Pancreas (tissue), 10 donors: ENCODE measurements at regions not wholly inside any gene's neighbourhood (a gene's known extent, or its start where the extent isn't known, plus 50 kb on each side); places are given as distances from the start of the nearest gene placed in this dataset.

Experiments used
- ATAC-seq, 4 donors: fragments of 200-7000 bp; cut with Tn5 transposase; one replicate each; pipeline versions ENCODE4 v1.8.0 to v1.9.1; 2020; ENCODE audit warnings: mild to moderate bottlenecking in 4 of 4, moderate library complexity in 4 of 4
- DNase-seq, 6 donors: peaks; one replicate each; pipeline ENCODE4 v3.0.0-alpha.2; 2020
- FAIRE-seq: peaks from 2 replicates; lab custom pipeline; 2012; peaks lifted over from hg19 to GRCh38; lab: Jason Lieb, UNC
- H3K27ac ChIP-seq, 4 donors: fragments of 200-600 bp; sonication (generic); 1 replicate in 3 of 4; 2 replicates in 1 of 4; pipeline versions ENCODE4 v1.5.0 to v1.8.0; 2020
- H3K27me3 ChIP-seq, 4 donors: fragments of 200-600 bp; one replicate each; pipeline ENCODE4 v1.8.0; 2021
- H3K36me3 ChIP-seq, 3 donors: fragments of 200-600 bp; sonication (generic) in 1 of 3; one replicate each; pipeline versions ENCODE4 v1.5.0 to v1.8.0; 2020 to 2021
- H3K4me1 ChIP-seq, 3 donors: fragments of 200-600 bp; one replicate each; pipeline ENCODE4 v1.8.0; 2021
- H3K4me3 ChIP-seq, 4 donors: fragments of 200-600 bp; sonication (generic) in 2 of 4; one replicate each; pipeline versions ENCODE4 v1.5.0 to v1.8.0; 2020 to 2021
- H3K9me3 ChIP-seq, 4 donors: fragments of 200-600 bp; one replicate each; pipeline ENCODE4 v1.8.0; 2021
- CTCF ChIP-seq, 4 donors: fragments of 200-600 bp; sonication (generic) in 3 of 4; IDR thresholded peaks; one replicate each; pipeline versions ENCODE4 v1.5.0 to v1.8.0; 2021; ENCODE audit warnings: antibody characterized with exemption in 4 of 4
- whole genome bisulfite sequencing, 2 donors: extraction: QIAGEN DNeasy Blood & Tissue Kit; methylation state at CpG; one replicate each; pipeline ENCODE4 v1.1.7; 2013; 5-methylcytosine and 5-hydroxymethylcytosine counted together
- intact Hi-C, 3 donors: fragments of 100-400 bp; cut with DNase I; formaldehyde crosslinking; loops; one replicate each; pipeline versions ENCODE4 v1.11.1 to v1.14.2; 2022
- donor health status: healthy with polysubstance abuse.
- donor health status: DM: no; HTN: no; CAD: no; lungs with moderate emphysema.
- donor health status: DM: no; HTN: no; CAD: no.
- donor health status: control.
- donor health status: control.
- donor health status: Bipolar disorder and iron deficiency.
- donor health status: DM: yes; HTN: yes; CAD: no.
- donor health status: DM: no; HTN: no; CAD: no.
- donor health status: DM: no; HTN: no; CAD: no.
- donor health status: DM: yes; HTN: yes; CAD: no.

GRCh38 chr6:169907419-169908115 lies 156.1 kb downstream of the ERMARD start:
- no peak for DNase-seq
- no peak for FAIRE-seq
- Histone ChIP-seq H3K27me3 (no peaks in the 10 kb centered on the region), H3K4me3 (no peak overlapping the region), H3K9me3 (no peaks in the 10 kb centered on the region), H3K36me3 (no peaks in the 10 kb centered on the region), H3K27ac (no peak overlapping the region), H3K4me1 (peaks cover 6 to 15% (median 13%) of the 10 kb centered on the region in 3 donors)
- ATAC-seq: no peak
- intact Hi-C loops: no loop called here
- no peak for TF ChIP-seq CTCF (IDR thresholded peaks at IDR 0.05)
- 82 to 85% methylated on average over 9 of the region's 9 CpGs for WGBS, 2 donors

- no peak for FAIRE-seq
- H3K36me3 ChIP-seq: no peaks in the 10 kb centered on the region
- peak in 1 of 6 donors; percentile 41 for DNase-seq
- no peak overlapping the region for H3K27ac ChIP-seq
- no peak overlapping the region for H3K4me3 ChIP-seq
- no peaks in the 10 kb centered on the region for H3K27me3 ChIP-seq
- H3K9me3 ChIP-seq: no peaks in the 10 kb centered on the region
- ATAC-seq: no peak
- no peak for TF ChIP-seq CTCF (IDR thresholded peaks at IDR 0.05)
- intact Hi-C loops: no loop called here
- 89 to 90% methylated on average over 13 of the region's 13 CpGs for WGBS, 2 donors
- peaks cover 6 to 15% (median 13%) of the 10 kb centered on the region in 3 donors for H3K4me1 ChIP-seq
Observed at GRCh38 chr6:169906688-169907418, 155.4 kb downstream of the ERMARD start.

DNA sequence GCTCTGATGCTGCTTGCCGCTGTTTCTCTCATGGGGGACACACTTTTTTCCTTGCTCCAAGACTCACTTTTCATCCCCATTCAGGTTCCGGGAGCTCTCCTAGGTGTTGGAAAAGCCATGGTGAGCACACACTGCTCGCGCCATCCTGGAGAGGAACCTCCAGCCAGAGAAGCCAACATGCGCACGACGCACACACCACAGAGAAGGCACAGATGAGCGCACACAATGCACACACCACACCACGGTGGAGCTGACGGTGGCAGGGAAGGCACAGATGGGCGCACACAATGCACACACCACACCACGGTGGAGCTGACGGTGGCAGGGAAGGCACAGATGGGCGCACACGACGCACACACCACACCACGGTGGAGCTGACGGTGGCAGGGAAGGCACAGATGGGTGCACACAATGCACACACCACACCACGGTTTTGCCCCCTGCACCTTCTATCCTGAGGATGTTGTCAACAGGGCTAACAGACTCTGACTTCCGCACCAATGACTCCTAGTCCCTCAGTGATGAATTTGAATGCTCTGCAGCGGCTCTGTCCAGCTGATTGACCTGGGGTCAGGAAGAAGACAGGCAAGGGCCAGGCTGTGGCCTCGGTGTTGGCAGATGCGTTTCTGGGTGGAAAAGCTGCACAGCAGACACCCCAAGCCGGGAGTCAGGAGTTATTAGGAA lies 154.7 kb downstream of the ERMARD start:
- Histone ChIP-seq H3K27me3 (no peaks in the 10 kb centered on the region), H3K27ac (peak overlapping the region in 1 of 4 donors; percentile 62), H3K36me3 (no peaks in the 10 kb centered on the region), H3K4me3 (no peak overlapping the region), H3K4me1 (peaks cover 6 to 15% (median 13%) of the 10 kb centered on the region in 3 donors), H3K9me3 (no peaks in the 10 kb centered on the region)
- no peak for FAIRE-seq
- ATAC-seq: no peak
- no peak for TF ChIP-seq CTCF (IDR thresholded peaks at IDR 0.05)
- DNase-seq: peak in 1 of 6 donors; percentile 37
- intact Hi-C loops: no loop called here
- WGBS, 2 donors: 85 to 88% methylated on average over 24 of the region's 24 CpGs

DNA sequence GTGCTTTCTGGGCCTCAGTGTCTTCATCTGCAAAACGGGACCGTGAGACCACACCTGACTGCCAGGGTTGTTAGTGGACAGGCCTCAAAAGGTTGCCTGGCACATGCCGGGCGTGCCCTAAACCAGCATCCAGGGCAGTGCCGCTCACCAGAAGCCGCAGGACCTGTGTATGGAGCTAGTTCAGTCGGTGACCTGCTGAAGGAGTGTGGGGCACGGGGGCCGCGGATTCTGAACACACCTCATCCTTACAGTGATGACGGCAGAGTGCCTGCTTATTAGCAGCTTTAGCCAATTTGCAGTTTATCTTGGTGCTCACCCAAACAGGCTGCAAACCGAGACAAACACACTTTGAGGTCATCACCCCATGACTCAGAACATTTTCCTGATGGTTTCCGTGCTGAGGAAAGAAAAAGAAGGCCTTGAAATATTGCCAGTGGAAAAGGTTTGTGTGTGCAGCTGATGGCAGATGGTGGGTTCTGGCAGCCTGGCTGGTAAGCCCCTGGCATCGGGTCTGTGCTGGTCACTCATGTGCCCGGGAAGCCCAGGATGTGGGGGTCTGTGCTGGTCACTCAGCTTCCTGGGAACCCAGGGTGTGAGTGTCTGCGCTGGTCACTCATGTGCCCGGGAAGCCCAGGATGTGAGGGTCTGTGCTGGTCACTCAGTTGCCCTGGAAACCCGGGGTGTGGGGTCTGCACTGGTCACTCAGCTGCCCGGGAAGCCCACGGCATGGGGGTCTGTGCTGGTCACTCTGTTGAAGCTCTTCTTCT lies 153.8 kb downstream of the ERMARD start:
- Histone ChIP-seq H3K27ac (peak overlapping the region in 2 of 4 donors; percentile 27 to 62), H3K4me3 (no peak overlapping the region), H3K4me1 (peaks cover 6 to 15% (median 13%) of the 10 kb centered on the region in 3 donors), H3K27me3 (no peaks in the 10 kb centered on the region), H3K36me3 (no peaks in the 10 kb centered on the region), H3K9me3 (no peaks in the 10 kb centered on the region)
- ATAC-seq: peak; percentile 93 to 96 (median 96)
- TF ChIP-seq CTCF (IDR thresholded peaks at IDR 0.05): no peak
- FAIRE-seq: no peak
- peak in 5 of 6 donors; percentile 70 to 84 (median 78) for DNase-seq
- intact Hi-C loops: no loop called here
- WGBS, 2 donors: 54 to 58% methylated on average over 20 of the region's 20 CpGs
